ENCODE measurements at regions not wholly inside any gene's neighbourhood (a gene's known extent, or its start where the extent isn't known, plus 50 kb on each side); places are given as distances from the start of the nearest gene placed in this dataset.

- no peaks in the 10 kb centered on the region for H3K9me2 ChIP-seq (replicated peaks; ENCODE audit: low read depth, low read length)
- H3K36me3 ChIP-seq (ENCODE audit: insufficient read depth, low read length): no peaks in the 10 kb centered on the region
Measured at GRCh38 chr3:78427303-78427702, 1340.5 kb downstream of the ROBO1 start.

GRCh38 chr3:78430741-78431140 is 1337.1 kb downstream of the ROBO1 start:
- H3K4me2 ChIP-seq (ENCODE audit: low read depth, low read length, poor library complexity, severe bottlenecking): no peak overlapping the region
- H3K4me3 ChIP-seq (ENCODE audit: low read length, poor library complexity, severe bottlenecking): no peak overlapping the region
- no peaks in the 10 kb centered on the region for H3K27me3 ChIP-seq (ENCODE audit: insufficient read depth, low read length, poor library complexity, severe bottlenecking)
- H3K79me2 ChIP-seq (ENCODE audit: insufficient read depth, low read length): no peaks in the 10 kb centered on the region
- no peaks in the 10 kb centered on the region for H3K9me2 ChIP-seq (replicated peaks; ENCODE audit: low read depth, low read length)
- no peaks in the 10 kb centered on the region for H4K20me1 ChIP-seq (ENCODE audit: insufficient read depth, low read length, poor library complexity, severe bottlenecking)
- no peak overlapping the region for H2AFZ ChIP-seq (ENCODE audit: low read length)
- no peaks in the 10 kb centered on the region for H3K9me3 ChIP-seq (ENCODE audit: insufficient read depth, low read depth, low read length)
- H3K9ac ChIP-seq (ENCODE audit: low read depth, low read length, poor library complexity, severe bottlenecking): no peak overlapping the region
- no peaks in the 10 kb centered on the region for H3K4me1 ChIP-seq (ENCODE audit: insufficient read depth, low read length, poor library complexity, severe bottlenecking)
- H3K36me3 ChIP-seq (ENCODE audit: insufficient read depth, low read length): no peaks in the 10 kb centered on the region
- H3F3A ChIP-seq (ENCODE audit: low read depth): no peaks in the 10 kb centered on the region
- no peak for TF ChIP-seq EZH2phosphoT487 (IDR thresholded peaks at IDR 0.05; ENCODE audit: borderline replicate concordance)
- TF ChIP-seq CTCF (conservative IDR thresholded peaks at IDR 0.05; ENCODE audit: low read length): no peak

More at GRCh38 chr3:78427303-78427702, 1340.5 kb downstream of the ROBO1 start:
- no peaks in the 10 kb centered on the region for H4K20me1 ChIP-seq (ENCODE audit: insufficient read depth, low read length, poor library complexity, severe bottlenecking)
- H3K4me2 ChIP-seq (ENCODE audit: low read depth, low read length, poor library complexity, severe bottlenecking): no peak overlapping the region
- H2AFZ ChIP-seq (ENCODE audit: low read length): no peak overlapping the region
- H3K27me3 ChIP-seq (ENCODE audit: insufficient read depth, low read length, poor library complexity, severe bottlenecking): no peaks in the 10 kb centered on the region
- no peaks in the 10 kb centered on the region for H3K4me1 ChIP-seq (ENCODE audit: insufficient read depth, low read length, poor library complexity, severe bottlenecking)
- no peaks in the 10 kb centered on the region for H3F3A ChIP-seq (ENCODE audit: low read depth)
- H3K79me2 ChIP-seq (ENCODE audit: insufficient read depth, low read length): no peaks in the 10 kb centered on the region
- no peak overlapping the region for H3K9ac ChIP-seq (ENCODE audit: low read depth, low read length, poor library complexity, severe bottlenecking)
- no peak overlapping the region for H3K4me3 ChIP-seq (ENCODE audit: low read length, poor library complexity, severe bottlenecking)
- TF ChIP-seq EZH2phosphoT487 (IDR thresholded peaks at IDR 0.05; ENCODE audit: borderline replicate concordance) (no peak), CTCF (conservative IDR thresholded peaks at IDR 0.05; ENCODE audit: low read length) (no peak)
- H3K9me3 ChIP-seq (ENCODE audit: insufficient read depth, low read depth, low read length): no peaks in the 10 kb centered on the region

- H3K9ac ChIP-seq (ENCODE audit: low read depth, low read length, poor library complexity, severe bottlenecking): no peak overlapping the region
- no peak overlapping the region for H2AFZ ChIP-seq (ENCODE audit: low read length)
- no peaks in the 10 kb centered on the region for H4K20me1 ChIP-seq (ENCODE audit: insufficient read depth, low read length, poor library complexity, severe bottlenecking)
- no peaks in the 10 kb centered on the region for H3K4me1 ChIP-seq (ENCODE audit: insufficient read depth, low read length, poor library complexity, severe bottlenecking)
- TF ChIP-seq CTCF (conservative IDR thresholded peaks at IDR 0.05; ENCODE audit: low read length): no peak
- no peaks in the 10 kb centered on the region for H3F3A ChIP-seq (ENCODE audit: low read depth)
- H3K36me3 ChIP-seq (ENCODE audit: insufficient read depth, low read length): no peaks in the 10 kb centered on the region
- no peaks in the 10 kb centered on the region for H3K79me2 ChIP-seq (ENCODE audit: insufficient read depth, low read length)
- no peaks in the 10 kb centered on the region for H3K9me2 ChIP-seq (replicated peaks; ENCODE audit: low read depth, low read length)
- H3K4me3 ChIP-seq (ENCODE audit: low read length, poor library complexity, severe bottlenecking): no peak overlapping the region
- no peaks in the 10 kb centered on the region for H3K27me3 ChIP-seq (ENCODE audit: insufficient read depth, low read length, poor library complexity, severe bottlenecking)
- no peaks in the 10 kb centered on the region for H3K9me3 ChIP-seq (ENCODE audit: insufficient read depth, low read depth, low read length)
- no peak overlapping the region for H3K4me2 ChIP-seq (ENCODE audit: low read depth, low read length, poor library complexity, severe bottlenecking)
Measured at GRCh38 chr3:78434801-78435200, 1333.0 kb downstream of the ROBO1 start.
